Stimulated activated CD4-positive, alpha-beta T cell treated with anti-CD3 and anti-CD28 coated beads, TNF-alpha, amount 100 ng/mL, for 4 hours (primary cell): ENCODE measurements at regions not wholly inside any gene's neighbourhood (a gene's known extent, or its start where the extent isn't known, plus 50 kb on each side); places are given as distances from the start of the nearest gene placed in this dataset.

Experiments used
- DNase-seq, 3 experiments: peaks; one replicate each; pipeline ENCODE4 v3.0.0-alpha.2; 2020; ENCODE audit warnings: low read depth in 3 of 3

DNA sequence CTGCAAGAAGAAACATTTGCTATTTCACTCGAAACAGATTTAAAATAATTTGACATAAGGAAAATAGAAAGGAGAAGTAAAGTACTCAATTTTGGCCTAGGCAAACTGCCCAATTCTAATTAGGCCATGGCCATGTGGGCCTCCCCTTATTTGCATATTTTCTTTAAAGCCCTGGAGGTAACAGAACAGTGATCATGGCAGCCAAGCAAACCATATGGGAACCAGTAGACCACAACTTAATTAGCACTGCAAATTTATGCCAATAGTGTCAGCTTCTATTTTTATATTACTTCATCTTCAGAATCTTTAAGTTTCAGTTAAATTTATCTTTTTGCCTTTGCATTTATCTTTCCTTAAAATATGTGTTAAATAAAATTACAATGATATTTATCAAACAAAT is 63.3 kb upstream of the THSD7A start:
- no peak for DNase-seq

DNA sequence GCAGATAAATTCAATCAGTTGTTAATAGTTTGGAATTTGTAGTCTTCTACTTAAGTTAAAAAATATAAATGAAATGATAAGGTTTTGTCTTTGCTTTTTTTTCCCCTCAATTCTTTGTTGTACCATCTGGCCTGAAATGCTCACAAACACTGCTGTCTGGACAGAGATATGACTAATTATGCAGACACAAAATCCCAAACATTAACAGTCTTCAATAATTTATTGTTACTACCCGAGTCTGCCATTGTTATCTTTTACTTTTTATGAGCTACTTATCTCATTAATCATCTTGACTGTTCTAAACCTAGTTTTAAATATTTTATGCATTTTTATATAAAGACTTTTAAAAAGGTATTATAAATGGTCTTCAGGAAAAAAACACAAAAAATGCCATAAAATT is 64.7 kb upstream of the THSD7A start:
- DNase-seq: no peak

DNA sequence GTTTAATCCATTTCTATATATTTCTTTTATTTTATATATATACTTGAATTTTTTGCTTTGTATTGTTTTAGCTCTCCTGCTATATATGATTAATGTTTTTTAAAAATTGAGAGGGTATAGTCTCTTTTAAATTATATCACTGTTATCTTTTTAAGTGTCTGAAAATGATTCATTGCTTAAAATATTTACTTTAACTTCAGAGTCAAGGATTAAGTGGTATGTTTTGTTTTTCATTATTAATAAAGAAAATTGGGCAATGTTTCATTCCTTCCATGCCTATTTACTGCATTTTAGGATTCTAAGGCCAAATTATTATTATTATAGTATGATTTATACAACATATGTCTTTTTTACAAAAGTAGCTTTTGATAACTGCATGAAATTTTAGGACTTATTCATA is 67.2 kb upstream of the THSD7A start:
- no peak for DNase-seq

DNA sequence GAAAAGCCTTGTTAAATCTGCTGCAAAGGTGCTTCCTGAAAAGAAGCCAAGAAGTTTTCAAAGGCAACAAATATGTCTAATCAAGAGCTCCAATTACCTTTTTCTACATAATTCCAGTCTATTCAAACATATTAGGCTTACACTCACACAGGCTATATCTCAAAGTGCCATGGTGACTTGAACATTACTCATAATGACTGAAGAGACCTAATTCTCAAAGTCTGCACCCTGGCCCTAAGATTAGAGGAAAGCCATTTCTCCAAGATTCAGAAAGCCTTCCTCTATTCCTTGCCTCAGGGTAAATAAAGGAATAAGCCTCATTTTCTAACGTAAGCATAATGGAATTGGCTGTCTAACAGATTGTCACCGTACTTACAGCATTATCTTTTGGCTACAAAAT is 78.3 kb upstream of the THSD7A start:
- no peak for DNase-seq

DNA sequence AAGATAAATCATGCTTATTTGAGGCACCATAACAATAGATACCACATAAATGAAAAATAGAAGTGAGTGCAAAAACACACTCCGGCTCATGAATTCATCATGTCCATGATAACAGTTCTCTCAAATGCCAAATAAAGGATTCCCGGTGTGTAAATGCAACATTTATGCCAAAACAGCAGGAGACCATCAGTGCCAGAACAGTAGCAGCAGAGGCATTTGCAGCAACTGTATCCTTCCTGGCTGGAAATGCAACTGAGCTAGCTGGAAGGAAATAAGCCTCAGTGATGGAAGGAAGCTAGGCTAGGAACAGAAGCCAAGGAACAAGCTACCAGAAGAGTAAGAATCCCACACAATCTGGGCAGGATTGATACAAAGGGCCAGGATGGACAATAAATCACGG is 79.9 kb upstream of the THSD7A start:
- no peak for DNase-seq

DNA sequence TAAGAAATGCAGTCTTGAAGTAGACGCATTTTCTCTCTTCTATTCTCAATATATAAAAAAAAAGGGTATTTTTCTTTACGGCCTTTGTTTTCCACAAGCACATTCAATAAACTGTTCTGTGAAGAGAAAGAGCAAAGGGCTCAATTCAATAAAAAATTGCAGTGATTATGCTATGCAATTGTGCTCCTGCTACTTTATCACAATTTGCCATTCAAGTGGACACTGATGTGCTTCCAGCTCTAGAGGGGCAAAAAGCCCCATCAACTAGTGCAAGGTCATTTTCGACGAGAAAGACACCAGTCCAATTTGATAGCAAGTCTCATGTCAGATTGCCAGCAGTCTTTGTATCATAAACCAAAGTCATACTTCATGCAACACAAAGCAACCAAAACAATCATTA is 82.6 kb upstream of the THSD7A start:
- DNase-seq: no peak

DNA sequence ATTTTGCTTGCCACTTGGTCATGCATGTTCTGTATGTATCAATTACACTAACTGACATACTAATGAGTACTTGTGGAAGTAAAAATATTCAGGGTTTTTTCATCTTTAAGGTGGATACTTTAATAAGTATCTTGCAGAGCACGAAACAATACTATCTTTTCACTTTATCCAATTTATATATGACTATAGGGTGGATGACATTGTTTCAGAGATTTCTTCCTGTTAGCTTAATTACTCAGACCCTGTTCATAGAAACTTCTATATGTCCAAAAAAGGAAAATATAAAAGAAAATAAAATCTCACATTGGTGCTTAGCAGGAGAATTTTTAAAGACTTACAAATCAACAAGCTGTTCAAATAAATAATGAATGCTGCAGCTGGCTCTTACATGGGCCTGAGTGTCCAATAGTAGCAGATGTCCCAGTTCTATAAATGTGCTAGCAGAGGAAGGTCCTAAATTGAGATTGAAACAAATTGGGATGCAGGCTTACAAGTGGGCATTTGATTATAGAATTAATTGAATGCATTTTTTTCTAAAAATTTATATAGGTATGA is 91.5 kb upstream of the THSD7A start:
- no peak for DNase-seq

DNA sequence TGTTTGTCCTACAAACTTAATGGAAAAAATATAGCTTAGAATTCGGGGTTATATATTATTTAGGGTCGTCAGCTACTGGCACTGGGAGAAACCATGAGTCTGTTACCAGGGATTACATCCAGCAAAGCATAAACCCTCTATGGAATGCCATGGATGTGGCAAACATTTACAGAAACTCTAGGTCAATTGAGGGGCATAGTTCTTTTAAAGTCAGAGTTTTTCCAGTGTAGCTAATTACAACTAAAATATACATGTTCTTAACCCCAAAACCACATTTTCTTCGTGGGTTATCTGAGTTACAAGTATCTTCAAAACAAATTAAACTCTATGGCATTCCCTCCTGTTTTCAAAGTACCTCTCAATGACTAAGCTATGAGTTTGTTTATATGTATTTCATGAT is 99.3 kb upstream of the THSD7A start:
- DNase-seq: no peak

DNA sequence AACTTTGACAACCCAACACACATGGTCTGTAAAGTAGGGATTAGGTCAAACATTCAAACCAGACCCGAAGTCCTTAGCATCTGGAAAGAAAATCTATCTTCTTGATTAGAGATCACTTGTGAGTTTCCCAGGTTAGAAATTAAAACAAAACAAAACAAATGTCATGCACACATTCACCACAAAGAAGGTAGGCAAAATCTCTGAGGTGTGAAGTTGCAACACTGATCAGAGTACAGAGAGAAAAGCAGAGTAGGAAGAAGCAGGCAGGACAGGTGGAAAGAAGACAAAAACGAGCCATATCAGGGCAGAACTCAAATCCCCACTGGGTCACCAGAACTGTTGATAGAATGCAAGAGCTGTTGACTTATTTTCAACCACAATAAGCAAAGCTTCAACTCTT is 102.8 kb upstream of the THSD7A start:
- no peak for DNase-seq

DNA sequence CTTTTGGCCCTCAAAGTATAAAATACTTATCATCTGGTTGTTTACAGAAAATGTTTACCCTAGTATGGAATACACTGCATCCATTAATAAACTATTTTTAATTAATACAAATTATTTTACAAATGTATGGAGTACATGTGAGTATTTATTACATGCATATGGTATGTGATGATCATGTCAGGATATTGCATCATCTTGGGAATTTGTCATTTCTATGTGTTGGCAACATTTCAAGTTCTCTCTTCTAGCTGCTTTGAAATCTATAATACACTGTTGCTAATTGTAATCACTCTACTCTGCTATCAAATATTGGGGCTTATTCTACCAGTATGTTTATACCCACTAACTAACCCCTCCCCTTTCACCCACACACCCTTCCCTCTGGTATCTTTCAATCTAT is 103.9 kb upstream of the THSD7A start:
- no peak for DNase-seq

DNA sequence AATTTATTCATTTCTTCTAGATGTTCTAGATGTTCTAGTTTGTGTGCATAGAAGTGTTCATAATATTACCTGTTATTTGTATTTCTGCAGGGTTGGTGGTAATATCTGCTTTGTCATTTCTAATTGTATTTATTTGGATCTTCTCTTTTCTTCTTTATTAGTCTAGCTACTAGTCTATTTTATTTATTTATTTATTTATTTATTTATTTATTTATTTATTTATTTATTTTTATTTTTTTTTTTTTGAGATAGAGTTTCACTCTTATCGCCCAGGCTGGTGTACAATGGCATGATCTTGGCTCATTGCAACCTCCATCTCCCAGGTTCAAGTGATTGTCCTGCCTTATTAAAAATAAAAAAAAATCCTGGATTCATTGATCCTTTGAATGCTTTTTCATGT is 114.8 kb upstream of the THSD7A start:
- DNase-seq: no peak

DNA sequence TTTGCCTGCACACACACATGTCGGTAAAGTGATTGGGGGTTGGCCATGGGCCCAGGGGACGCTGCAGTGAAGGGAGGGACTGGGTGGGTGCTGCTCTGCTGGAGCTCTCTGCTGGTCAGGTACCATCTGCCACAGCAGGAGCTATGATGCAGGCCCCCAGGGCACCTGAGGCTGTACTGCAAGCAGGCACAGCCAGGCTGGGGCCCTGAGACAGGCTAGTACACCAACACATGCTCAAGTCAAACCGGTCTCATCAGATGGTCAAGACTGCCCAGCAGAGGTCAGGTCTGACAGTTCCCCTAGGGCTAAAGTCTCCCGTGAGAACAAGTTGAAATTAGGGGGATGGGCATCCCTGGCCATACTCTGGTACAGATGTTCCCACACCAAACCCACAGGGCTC is 118.3 kb upstream of the THSD7A start:
- no peak for DNase-seq

DNA sequence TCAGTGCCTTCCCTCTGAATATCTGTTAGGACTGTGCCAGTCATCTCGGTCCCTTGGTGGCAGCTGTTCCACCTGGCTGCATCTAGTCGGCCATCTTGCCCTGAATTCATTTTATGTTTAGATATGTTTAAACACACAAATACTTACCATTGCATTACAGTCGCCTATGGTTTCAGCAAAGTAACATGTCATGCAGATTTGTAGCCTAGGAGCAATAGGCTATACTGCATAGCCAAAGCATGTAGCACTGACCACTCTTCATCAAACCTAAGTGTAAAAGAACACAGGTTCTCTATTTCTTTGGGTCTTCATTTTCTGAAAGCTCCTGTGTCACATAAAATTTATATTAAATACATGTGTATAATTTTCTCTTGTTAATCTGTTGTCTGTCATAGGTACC is 118.9 kb upstream of the THSD7A start:
- DNase-seq: no peak

DNA sequence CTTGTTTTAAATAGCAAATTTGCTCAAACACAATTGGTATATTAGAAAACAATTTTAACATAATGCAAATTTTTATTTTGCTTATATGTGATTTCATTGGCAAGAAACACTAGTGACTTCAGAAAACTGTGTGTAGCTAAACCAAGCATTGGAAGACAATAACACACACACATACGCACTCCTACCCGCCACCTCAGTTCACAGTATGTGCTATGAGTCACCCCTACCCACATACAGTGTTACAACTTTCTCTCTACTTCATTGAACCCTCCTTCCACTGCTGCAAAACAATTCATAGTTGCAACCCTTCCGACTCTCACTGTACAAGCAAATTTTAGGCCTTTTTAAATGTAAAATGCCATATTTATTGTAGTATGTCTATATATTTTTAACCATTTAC is 119.9 kb upstream of the THSD7A start:
- no peak for DNase-seq

DNA sequence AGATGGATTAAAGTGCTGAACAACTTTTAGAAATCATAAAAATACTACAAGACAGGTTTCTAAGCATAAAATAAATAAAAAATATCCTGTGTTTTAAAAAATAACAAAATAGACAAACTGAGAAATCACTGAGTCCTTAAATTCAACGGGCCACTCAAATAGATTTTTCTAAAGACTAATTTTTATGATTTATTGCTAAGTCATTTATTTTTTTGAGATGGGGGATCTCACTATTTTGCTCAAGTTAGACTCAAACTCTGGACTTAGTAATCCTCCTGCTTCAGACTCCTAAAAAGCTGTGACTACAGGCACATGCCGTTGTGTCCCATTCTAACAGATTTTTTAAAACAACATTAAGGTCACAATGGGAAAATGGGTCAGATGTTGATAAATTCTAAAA is 121.0 kb upstream of the THSD7A start:
- DNase-seq: no peak

DNA sequence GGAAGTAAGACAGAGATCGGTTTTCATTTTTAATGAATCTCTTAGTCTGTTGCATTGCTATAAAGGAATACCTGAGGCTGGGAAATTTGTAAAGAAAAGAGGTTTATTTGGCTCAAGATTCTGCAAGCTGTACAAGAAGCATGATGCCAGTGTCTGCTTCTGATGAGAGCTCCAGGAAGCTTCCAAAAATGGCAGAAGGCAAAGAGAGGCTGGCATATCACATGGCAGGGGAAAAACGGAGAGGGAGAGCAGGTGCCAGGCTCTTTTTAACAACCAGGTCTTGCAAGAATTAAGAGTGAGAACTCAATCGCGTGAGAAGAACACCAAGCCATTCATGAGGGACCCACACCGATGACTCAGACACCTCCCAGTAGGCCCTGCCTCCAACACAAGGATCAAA is 125.0 kb upstream of the THSD7A start:
- DNase-seq: no peak

DNA sequence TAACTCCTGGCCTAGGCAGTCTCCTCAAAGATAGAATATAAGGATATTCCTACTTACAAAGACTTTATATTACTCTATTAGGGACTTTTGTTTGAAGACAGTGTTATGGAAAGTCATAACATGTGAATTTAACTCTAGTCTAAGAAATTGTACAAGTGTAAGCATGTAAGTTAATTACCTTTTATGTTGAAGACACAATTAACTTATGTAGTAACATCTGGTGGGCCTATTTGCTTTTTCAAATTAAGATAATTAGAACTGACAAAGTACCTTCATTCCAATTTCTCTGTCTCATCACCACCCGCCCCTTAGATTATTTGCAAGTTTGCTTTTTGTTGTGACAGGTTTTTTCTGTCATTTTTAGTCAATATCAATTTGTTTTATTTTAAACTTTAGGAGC is 126.0 kb upstream of the THSD7A start:
- no peak for DNase-seq

DNA sequence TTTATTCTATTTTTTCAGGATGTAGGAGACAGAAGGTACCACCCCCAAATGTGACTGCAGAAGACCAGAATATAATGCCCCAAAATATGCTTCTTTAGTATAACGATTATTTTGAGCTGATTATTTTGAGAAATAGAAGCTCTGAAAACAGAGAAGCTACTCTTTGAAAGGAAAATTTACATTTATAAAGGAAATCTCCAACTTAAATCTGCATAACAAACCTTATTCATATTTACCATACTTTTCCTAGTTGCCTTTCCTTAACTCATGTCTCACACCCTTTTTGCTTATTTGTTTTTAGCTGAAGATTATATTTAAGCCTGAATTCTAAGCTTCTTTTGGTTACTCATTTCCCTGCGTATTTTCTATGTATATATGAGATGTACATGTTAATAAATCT is 127.1 kb upstream of the THSD7A start:
- DNase-seq: no peak

DNA sequence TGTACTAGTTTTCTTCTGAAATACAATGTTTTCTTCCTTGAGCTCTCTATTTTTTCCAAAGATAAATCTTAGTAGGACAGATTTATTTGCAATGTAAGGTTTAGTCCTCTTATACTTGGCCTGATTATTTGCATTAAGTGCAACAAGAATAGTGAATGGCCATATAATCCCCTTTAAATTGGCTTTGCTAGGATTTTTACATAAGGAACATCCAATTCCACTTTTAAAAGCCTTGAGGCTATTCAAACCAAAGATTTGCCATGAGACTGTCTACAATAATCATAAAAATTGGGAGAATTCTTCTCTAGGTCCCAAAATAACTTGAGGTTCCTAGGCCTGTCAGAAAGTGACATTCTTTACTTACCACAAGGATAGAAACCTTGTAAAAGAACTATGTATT is 128.6 kb upstream of the THSD7A start:
- DNase-seq: no peak

DNA sequence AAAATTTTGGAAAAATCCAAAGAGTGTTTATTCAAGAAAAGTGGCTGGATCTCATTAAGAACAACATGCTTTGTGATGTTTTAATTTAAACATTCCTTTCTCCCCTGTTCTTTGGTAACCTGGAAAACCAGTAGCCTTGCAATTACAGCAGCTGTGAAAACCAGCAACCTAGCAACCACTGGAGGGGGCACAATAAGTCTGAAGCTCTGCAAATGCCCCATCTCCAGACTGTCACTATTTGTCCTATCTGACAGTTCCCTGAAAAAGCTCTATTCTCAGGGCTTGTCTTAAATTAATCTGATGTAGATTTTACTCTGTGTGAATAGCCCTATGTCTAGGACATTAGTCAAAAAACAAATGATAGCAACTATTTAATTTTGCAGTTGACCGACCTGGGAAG is 137.6 kb upstream of the THSD7A start:
- no peak for DNase-seq

DNA sequence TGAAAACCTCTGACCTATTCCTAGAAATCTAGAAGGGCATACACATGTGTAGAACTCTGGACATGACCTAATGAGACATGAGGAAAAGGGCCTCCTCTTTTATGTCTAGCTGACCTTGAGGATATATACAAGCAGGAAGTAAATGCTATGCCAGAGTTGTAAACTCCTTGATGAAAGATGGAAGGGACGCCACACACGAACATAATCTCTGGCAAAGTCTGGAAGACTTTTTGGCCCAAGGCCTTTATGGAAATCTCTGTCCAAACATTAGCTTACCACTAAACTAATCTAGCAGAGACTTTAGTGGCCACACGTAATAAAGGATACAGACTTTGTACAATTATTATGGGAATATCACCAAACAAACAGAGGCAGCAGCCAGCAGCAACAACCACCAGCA is 138.1 kb upstream of the THSD7A start:
- DNase-seq: no peak

DNA sequence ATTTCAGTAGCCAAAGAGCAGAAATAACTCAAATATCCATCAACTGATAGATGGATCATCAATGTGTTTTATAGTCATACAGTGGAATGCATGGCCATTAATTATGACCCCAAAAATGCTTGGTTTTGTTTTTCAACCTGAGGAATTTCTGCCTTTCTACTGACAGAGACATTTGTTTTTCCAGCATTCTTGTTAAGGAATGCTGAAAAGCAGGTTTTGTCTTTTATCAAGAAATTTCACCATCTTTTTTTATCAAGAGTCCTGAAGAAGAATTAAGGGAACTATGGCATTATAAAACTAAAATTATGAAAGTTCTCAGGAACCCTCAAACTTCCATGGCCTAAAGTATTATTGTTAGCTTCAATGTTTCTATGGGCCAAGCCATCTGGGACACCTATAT is 153.4 kb upstream of the THSD7A start:
- no peak for DNase-seq

DNA sequence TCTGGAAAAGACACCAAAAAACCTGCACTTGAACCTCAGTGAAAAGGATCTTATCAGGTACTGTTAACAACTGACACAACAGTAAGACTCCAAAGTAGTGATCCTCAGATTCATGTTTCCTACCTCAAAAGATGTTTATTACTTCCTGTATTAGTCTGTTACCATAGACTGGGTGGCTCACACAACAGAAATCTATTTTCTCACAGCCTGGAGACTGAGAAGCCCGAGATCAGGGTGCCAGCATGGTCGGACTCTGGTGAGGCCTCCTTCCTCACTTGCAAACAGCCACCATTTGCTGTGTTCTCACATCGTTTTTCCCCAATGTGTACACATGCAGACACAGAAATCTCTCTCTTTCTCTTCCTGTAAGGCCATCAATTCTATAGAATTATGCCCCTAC is 154.0 kb upstream of the THSD7A start:
- no peak for DNase-seq

DNA sequence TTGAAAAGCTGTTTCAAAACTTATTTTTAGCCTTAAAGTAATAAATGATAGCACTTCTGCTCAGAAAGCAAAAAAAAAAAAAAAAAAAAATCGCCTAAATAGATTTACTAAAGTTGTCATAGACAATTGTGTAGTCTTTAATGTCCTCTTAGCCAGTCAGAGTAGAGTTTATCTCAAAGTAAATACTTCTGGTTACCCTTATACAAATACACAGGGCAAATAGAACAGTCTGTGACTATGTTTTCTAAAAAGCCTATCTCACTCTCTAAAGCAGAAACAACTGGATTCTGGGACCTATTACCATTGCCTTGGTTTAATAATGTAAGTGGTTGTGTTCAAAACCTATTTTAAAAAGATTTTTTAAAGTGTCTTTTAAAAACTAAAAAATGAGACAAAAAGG is 156.2 kb upstream of the THSD7A start:
- DNase-seq: no peak

DNA sequence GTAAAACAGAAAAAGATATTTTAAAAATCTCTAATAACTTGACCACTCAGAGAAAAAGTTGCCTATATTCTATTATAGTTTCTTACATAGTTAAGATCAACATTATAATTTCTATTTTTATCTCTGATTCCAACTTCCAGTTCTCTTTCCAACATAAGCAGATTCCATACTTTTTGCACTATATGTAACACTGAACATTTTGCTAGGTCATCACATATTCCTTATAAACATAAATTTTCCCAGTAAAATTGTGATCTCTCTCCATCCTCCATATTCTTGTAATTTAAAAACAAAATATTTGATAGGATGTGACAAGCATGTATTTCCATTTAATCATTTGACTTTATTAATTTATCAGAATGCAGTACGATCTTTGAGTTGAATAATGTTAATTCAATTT is 170.4 kb upstream of the THSD7A start:
- DNase-seq: no peak
